LNCaP clone FGC (cell line): ENCODE measurements at regions not wholly inside any gene's neighbourhood (a gene's known extent, or its start where the extent isn't known, plus 50 kb on each side); places are given as distances from the start of the nearest gene placed in this dataset.
A peak's percentile ranks its signal among the peaks of the same experiment; 100 is the strongest.
"Not testable (repeated sequence)": the region's sequence is repeated elsewhere in the genome, so short reads cannot be mapped to it uniquely, and the experiment has no call there.

Experiments
- DNase-seq: peaks from one replicate; pipeline ENCODE4 v3.0.0-alpha.2; 2011; ENCODE audit warnings: low read depth
- H3K4me3 ChIP-seq: 2 replicates; pipeline ENCODE4 v1.5.1; 2011; ENCODE audit warnings: mild to moderate bottlenecking, low read depth, low read length, control low read depth
- TF ChIP-seq, protein P1 (sequence below): IDR thresholded peaks from 2 replicates; pipeline ENCODE4 v1.5.1; 2012; ENCODE audit warnings: mild to moderate bottlenecking; ENCODE audit not compliant: control insufficient read depth, insufficient read depth; ENCODE audit errors: extremely low read depth

DNA sequence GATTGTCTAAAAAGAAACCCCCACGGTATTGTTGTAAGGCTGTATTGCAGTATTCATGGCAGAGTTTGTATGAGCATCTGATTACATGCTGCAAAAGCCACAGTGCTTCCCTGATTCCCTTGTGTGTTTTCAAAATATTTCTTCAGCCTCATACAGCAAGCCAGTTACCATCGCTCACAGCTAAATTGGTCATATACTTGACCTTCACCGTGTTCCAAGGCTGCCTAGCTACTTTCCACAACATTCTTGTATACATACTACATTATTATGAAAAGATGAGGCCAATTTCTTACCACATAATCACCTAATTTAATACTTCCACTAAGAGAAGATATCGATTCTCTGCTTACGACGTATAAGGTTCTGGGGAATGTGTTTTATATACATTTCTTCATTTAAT, 576.3 kb upstream of the CNTNAP5 start:
- DNase-seq = no peak
- H3K4me3 ChIP-seq = no peak overlapping the region
- TF ChIP-seq, protein P1, sequence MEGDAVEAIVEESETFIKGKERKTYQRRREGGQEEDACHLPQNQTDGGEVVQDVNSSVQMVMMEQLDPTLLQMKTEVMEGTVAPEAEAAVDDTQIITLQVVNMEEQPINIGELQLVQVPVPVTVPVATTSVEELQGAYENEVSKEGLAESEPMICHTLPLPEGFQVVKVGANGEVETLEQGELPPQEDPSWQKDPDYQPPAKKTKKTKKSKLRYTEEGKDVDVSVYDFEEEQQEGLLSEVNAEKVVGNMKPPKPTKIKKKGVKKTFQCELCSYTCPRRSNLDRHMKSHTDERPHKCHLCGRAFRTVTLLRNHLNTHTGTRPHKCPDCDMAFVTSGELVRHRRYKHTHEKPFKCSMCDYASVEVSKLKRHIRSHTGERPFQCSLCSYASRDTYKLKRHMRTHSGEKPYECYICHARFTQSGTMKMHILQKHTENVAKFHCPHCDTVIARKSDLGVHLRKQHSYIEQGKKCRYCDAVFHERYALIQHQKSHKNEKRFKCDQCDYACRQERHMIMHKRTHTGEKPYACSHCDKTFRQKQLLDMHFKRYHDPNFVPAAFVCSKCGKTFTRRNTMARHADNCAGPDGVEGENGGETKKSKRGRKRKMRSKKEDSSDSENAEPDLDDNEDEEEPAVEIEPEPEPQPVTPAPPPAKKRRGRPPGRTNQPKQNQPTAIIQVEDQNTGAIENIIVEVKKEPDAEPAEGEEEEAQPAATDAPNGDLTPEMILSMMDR = no peak

DNA sequence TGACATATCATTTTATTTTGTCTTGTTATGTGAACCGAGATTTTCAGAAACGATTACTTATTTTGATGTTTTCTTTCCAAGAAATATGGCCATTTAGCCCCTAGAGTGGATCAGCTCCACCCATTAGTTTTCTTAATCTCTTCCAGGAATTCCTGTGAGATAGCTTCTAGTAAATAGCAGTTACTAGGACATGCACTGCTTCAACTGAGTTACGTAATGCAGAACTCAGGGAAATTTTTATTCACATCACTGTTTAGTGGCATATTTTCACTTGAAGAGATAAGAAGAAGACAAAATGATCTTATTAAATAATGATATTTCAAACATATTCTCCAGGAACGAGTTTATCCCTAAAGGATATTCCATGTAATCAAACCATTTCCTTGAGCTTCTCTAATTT, 573.5 kb upstream of the CNTNAP5 start:
- H3K4me3 ChIP-seq = no peak overlapping the region
- no peak for DNase-seq
- TF ChIP-seq, protein P1 = no peak

DNA sequence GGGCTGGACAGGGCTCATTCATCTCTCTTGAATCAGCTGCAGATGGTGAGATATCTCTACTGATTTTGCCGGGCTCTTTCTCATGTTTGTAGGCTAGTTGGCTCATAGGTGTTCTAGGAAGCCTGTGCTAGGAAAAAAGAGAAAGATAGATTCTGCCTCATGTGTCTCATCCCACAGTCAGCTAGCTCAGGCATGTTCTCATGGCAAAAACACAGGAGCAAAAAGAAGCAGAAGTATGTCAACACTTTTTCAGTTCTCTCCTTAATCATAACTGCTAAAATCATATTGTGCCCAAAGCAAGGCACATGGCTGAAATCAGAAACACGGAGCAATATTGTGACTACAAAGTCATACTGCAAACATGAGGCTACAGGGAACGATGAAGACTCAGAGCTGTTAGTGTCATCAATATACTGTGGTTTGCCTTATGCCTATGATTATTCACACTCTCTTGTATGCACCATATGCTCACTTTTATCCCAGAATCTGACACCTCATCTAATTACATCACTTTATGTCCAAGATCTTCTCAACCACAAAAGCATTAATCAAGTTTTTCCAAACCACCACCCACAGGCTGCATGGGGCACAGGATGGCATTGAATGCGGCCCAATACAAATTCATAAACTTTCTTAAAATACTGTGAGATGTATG, 571.9 kb upstream of the CNTNAP5 start:
- no peak for DNase-seq
- H3K4me3 ChIP-seq = no peak overlapping the region
- TF ChIP-seq, protein P1 = no peak

DNA sequence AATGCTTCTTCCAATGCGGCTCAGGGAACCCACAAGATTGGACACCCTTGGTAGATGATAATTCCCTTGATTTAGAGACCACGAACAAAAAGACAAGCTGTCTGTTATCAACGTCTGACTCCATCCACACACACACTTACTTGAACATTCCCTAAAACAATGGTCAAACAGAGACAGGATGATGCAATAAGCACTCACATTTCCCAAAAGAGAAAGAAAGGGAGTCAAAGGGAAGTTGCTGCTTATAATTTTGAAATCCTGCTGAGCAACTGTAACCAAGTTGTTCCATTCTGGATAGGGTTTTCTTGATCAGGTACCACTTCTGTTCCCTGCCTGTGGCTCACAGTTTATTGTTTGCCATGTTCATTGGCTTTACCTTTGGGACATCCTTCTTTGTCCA, 571.3 kb upstream of the CNTNAP5 start:
- H3K4me3 ChIP-seq = no peak overlapping the region
- DNase-seq = no peak
- TF ChIP-seq, protein P1 = no peak

DNA sequence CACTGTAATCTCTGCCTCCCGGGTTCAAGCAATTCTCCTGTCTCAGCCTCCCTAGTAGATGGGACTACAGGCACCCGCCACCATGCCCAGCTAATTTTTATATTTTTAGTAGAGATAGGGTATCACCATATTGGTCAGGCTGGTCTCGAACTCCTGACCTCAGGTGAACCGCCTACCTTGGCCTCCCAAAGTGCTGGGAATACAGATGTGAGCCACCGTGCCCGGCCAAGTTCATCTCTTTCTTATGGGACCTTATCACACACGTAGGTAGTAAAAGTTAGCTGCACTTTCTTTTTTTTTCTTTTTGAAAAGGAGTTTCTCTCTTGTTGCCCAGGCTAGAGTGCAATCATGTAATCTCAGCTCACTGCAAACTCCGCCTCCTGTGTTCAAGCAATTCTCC, 569.9 kb upstream of the CNTNAP5 start:
- DNase-seq, H3K4me3 ChIP-seq: not testable (repeated sequence)

DNA sequence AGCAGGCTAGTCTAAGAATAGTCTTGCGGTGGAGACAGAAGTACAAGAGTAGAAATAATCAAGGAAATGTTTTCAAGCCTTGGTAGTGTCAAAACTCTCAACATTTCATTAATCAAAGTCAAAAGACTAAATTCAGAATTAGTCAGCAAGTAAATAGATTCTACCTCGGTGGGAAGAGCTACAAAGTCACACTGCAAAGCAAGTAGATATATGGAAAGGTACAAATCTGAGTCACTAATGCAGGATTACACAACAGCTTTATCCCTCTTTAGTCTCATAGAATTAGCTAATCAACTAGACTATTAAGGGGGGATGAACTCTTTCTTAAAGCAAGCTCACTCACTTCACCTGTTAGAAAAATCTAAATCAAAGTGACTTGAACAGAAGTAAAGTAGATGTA, 568.7 kb upstream of the CNTNAP5 start:
- DNase-seq = no peak
- H3K4me3 ChIP-seq = no peak overlapping the region
- TF ChIP-seq, protein P1 = no peak

DNA sequence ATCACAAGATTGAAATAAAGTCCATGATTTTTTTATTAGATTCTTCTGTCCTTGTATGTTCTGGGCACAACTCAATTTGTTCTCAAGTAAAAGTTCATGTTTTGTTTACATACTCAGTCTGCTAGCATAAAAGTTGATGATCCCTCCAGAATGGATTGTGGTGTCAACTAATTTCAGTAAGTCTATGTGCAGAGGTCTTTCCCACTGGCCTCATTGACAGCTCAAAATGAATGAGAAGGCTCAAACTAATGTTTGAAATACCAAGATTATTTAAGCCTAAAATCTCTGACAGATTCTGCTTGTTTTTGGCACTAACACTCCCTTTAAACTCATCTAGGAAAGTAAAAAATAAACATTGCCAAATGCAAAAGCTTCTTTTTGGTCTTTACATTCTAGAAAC, 561.2 kb upstream of the CNTNAP5 start:
- TF ChIP-seq, protein P1 = no peak

DNA sequence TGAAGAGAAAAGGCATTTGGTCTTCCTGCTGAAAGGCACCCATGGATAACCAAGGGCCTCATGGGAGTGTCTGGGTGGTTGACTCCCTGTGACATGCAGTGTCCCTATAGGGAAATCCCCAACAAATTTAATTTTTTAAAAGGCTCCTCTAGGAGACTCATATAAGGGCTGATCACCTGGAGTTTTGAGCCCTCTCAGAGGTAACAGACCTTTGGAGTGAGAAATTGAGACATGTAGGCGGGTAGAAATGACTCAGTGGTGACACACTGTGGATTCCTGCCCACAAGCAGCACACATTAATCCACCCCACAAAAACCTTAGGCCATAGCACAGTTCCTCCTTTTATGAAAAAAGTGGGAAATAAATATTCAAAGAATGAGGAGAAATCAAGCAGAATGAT, 557.0 kb upstream of the CNTNAP5 start:
- DNase-seq = no peak
- H3K4me3 ChIP-seq = no peak overlapping the region
- TF ChIP-seq, protein P1 = no peak

More for the DNA sequence above, 561.2 kb upstream of the CNTNAP5 start:
- H3K4me3 ChIP-seq = no peak overlapping the region
- DNase-seq = peak; percentile 1
